Keratinocyte (primary cell): ENCODE measurements at regions not wholly inside any gene's neighbourhood (a gene's known extent, or its start where the extent isn't known, plus 50 kb on each side); places are given as distances from the start of the nearest gene placed in this dataset.
A peak's percentile ranks its signal among the peaks of the same experiment; 100 is the strongest.

ENCODE experiments used
- DNase-seq: peaks from one replicate; pipeline ENCODE4 v3.0.0-alpha.2; 2011; ENCODE audit warnings: low read depth, missing footprints, low spot score
- FAIRE-seq: peaks from 2 replicates; lab custom pipeline; 2011; peaks lifted over from hg19 to GRCh38; lab: Jason Lieb, UNC
- H2AFZ ChIP-seq: 2 replicates; pipeline ENCODE4 v1.6.0; 2012; ENCODE audit warnings: low read length, control low read depth, inconsistent platforms; ENCODE audit not compliant: control insufficient read depth
- H3K27ac ChIP-seq: 2 replicates; pipeline ENCODE4 v1.5.1; 2011; ENCODE audit warnings: low read length; ENCODE audit not compliant: control insufficient read depth, insufficient read depth
- H3K27me3 ChIP-seq: 3 replicates; pipeline ENCODE4 v1.6.0; 2011; ENCODE audit warnings: low read length; ENCODE audit not compliant: control insufficient read depth, insufficient read depth; ENCODE audit errors: extremely low read depth
- H3K36me3 ChIP-seq, 2 experiments: 2 replicates in 1 of 2; 3 replicates in 1 of 2; pipeline ENCODE4 v1.5.1; 2011; ENCODE audit warnings: low read length in 2 of 2, mild to moderate bottlenecking in 1 of 2; ENCODE audit not compliant: control insufficient read depth in 2 of 2, insufficient read depth in 2 of 2; ENCODE audit errors: extremely low read depth in 1 of 2
- H3K4me1 ChIP-seq: 3 replicates; pipeline ENCODE4 v1.5.1; 2011; ENCODE audit warnings: low read length; ENCODE audit not compliant: control insufficient read depth, insufficient read depth; ENCODE audit errors: extremely low read depth
- H3K4me2 ChIP-seq: 3 replicates; pipeline ENCODE4 v1.6.0; 2011; ENCODE audit warnings: low read depth, low read length; ENCODE audit not compliant: control insufficient read depth, insufficient read depth; ENCODE audit errors: extremely low read depth
- H3K4me3 ChIP-seq, 3 experiments: fragments of 200-600 bp in 1 of 3; sonication (generic) in 1 of 3; 2 replicates in 2 of 3; 3 replicates in 1 of 3; pipeline ENCODE4 v1.5.1; 2011 to 2016; ENCODE audit warnings: low read length in 3 of 3, mild to moderate bottlenecking in 3 of 3, control low read depth in 2 of 3, inconsistent platforms in 1 of 3, low read depth in 1 of 3, mixed read lengths in 1 of 3, mixed run types in 1 of 3, moderate library complexity in 1 of 3; ENCODE audit not compliant: control insufficient read depth in 2 of 3, insufficient read depth in 2 of 3; ENCODE audit errors: extremely low read depth in 1 of 3
- H3K79me2 ChIP-seq: 2 replicates; pipeline ENCODE4 v1.6.0; 2012; ENCODE audit warnings: low read length; ENCODE audit not compliant: control insufficient read depth, insufficient read depth
- H3K9ac ChIP-seq: 3 replicates; pipeline ENCODE4 v1.6.0; 2011; ENCODE audit warnings: low read length; ENCODE audit not compliant: control insufficient read depth, insufficient read depth; ENCODE audit errors: extremely low read depth
- H3K9me1 ChIP-seq: 3 replicates; pipeline ENCODE4 v1.6.0; 2011; ENCODE audit warnings: low read length; ENCODE audit not compliant: control insufficient read depth, insufficient read depth; ENCODE audit errors: extremely low read depth
- H3K9me3 ChIP-seq: 2 replicates; pipeline ENCODE4 v1.5.1; 2012; ENCODE audit warnings: low read depth, low read length; ENCODE audit not compliant: control insufficient read depth
- H4K20me1 ChIP-seq: 3 replicates; pipeline ENCODE4 v1.6.0; 2011; ENCODE audit warnings: low read length; ENCODE audit not compliant: control insufficient read depth, insufficient read depth; ENCODE audit errors: extremely low read depth
- CTCF ChIP-seq, 3 experiments: IDR thresholded peaks in 1 of 3; conservative IDR thresholded peaks in 1 of 3; optimal IDR thresholded peaks in 1 of 3; 2 replicates in 2 of 3; 3 replicates in 1 of 3; pipeline versions ENCODE3 to v1.5.1; 2011; ENCODE audit warnings: low read length in 3 of 3, mild to moderate bottlenecking in 3 of 3, moderate library complexity in 2 of 3, control low read depth in 1 of 3, inconsistent platforms in 1 of 3; ENCODE audit not compliant: insufficient read depth in 2 of 3; ENCODE audit errors: extremely low read depth in 1 of 3
- EZH2 ChIP-seq: IDR thresholded peaks from one replicate; pipeline ENCODE4 v1.6.1; 2012; ENCODE audit warnings: inconsistent platforms, mild to moderate bottlenecking, low read length, moderate library complexity
- dilution Hi-C: fragments of 300-500 bp; cut with MboI; formaldehyde crosslinking; loops from one replicate; pipeline ENCODE4 v1.7.0; 2020; ENCODE audit warnings: low sequenced_read_pairs; ENCODE audit not compliant: extremely low pct_ligation_motif_present

DNA sequence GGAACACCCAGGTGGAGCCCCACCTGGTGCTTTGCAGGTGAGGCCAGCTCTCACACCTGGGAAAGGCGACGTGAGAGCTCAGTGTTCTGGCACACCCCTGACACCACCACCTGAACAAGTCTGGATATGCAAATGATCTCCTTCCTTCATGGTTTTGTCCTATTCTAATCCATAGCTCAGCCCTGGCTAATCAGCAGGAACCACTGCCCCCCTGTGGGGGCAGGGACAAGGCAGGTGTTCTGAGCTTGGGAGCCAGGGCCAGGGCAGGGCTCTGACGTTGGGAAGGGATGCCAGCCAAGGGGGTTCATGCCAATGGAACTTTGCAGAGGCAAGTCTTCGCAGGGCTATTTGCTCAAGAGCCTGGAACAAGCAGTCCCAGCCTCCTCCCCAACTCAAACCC is 144.2 kb downstream of the TRIM29 start:
- peaks cover 2% of the 10 kb centered on the region for H3K27me3 ChIP-seq
- no peak overlapping the region for H2AFZ ChIP-seq
- H3K79me2 ChIP-seq = no peaks in the 10 kb centered on the region
- dilution Hi-C loops = no loop called here
- H3K4me1 ChIP-seq = no peaks in the 10 kb centered on the region
- no peaks in the 10 kb centered on the region for H3K9me1 ChIP-seq
- no peak overlapping the region for H3K9ac ChIP-seq
- H4K20me1 ChIP-seq = no peaks in the 10 kb centered on the region
- no peaks in the 10 kb centered on the region for H3K9me3 ChIP-seq
- H3K4me3 ChIP-seq = no peak overlapping the region
- DNase-seq (no peak), FAIRE-seq (no peak)
- H3K36me3 ChIP-seq = no peaks in the 10 kb centered on the region
- TF ChIP-seq CTCF (optimal IDR thresholded peaks at IDR 0.05 in 1 of 3, IDR thresholded peaks at IDR 0.05 in 1 of 3, conservative IDR thresholded peaks at IDR 0.05 in 1 of 3; ENCODE audit: extremely low read depth in 1 of 3, insufficient read depth in 2 of 3, low read length in 3 of 3) (peak; percentile 26 to 40 (median 26)), EZH2 (no peak)
- no peak overlapping the region for H3K27ac ChIP-seq
- no peak overlapping the region for H3K4me2 ChIP-seq

- no peaks in the 10 kb centered on the region for H3K9me1 ChIP-seq
- no peak for FAIRE-seq
Observed at GRCh38 chr11:119992171-119993051, 145.5 kb downstream of the TRIM29 start.

More at GRCh38 chr11:119992171-119993051, 145.5 kb downstream of the TRIM29 start:
- H3K79me2 ChIP-seq = no peaks in the 10 kb centered on the region
- no peak overlapping the region for H2AFZ ChIP-seq
- dilution Hi-C loops = no loop called here
- no peak overlapping the region for H3K4me3 ChIP-seq
- H3K9me3 ChIP-seq = no peaks in the 10 kb centered on the region
- no peak overlapping the region for H3K9ac ChIP-seq
- TF ChIP-seq EZH2 = no peak
- TF ChIP-seq CTCF (optimal IDR thresholded peaks at IDR 0.05 in 1 of 3, IDR thresholded peaks at IDR 0.05 in 1 of 3, conservative IDR thresholded peaks at IDR 0.05 in 1 of 3; ENCODE audit: extremely low read depth in 1 of 3, insufficient read depth in 2 of 3, low read length in 3 of 3) = no peak
- peaks cover 13% of the 10 kb centered on the region for H3K27me3 ChIP-seq
- H4K20me1 ChIP-seq = no peaks in the 10 kb centered on the region
- H3K4me1 ChIP-seq = no peaks in the 10 kb centered on the region
- DNase-seq = no peak
- no peak overlapping the region for H3K4me2 ChIP-seq
- no peak overlapping the region for H3K27ac ChIP-seq
- H3K36me3 ChIP-seq = no peaks in the 10 kb centered on the region
